Transverse colon (tissue), 4 donors: ENCODE measurements at regions not wholly inside any gene's neighbourhood (a gene's known extent, or its start where the extent isn't known, plus 50 kb on each side); places are given as distances from the start of the nearest gene placed in this dataset.

Experiments
- DNase-seq: peaks from one replicate; pipeline ENCODE4 v3.0.0-alpha.2; 2019
- H3K27ac ChIP-seq, 4 donors: fragments of 200-600 bp; sonication (generic); 2 replicates each; pipeline ENCODE4 v1.5.1; 2016 to 2018; ENCODE audit warnings: inconsistent platforms in 4 of 4
- H3K27me3 ChIP-seq: fragments of 200-600 bp; sonication (generic); 2 replicates; pipeline ENCODE4 v1.5.1; 2017; ENCODE audit warnings: inconsistent platforms
- H3K36me3 ChIP-seq, 4 donors: fragments of 200-600 bp; sonication (generic); 2 replicates each; pipeline ENCODE4 v1.5.1; 2017 to 2019; ENCODE audit warnings: inconsistent platforms in 4 of 4
- H3K4me1 ChIP-seq, 4 donors: fragments of 200-600 bp; sonication (generic); 2 replicates each; pipeline ENCODE4 v1.5.1; 2017 to 2020; ENCODE audit warnings: inconsistent platforms in 4 of 4
- H3K4me3 ChIP-seq, 4 donors: fragments of 200-600 bp; sonication (generic); 1 replicate in 1 of 4; 2 replicates in 3 of 4; pipeline versions ENCODE4 v1.5.1 to v1.6.1; 2017 to 2019; ENCODE audit warnings: inconsistent platforms in 4 of 4
- H3K9me3 ChIP-seq, 2 donors: fragments of 200-600 bp; sonication (generic); 2 replicates each; pipeline ENCODE4 v1.5.1; 2017 to 2019; ENCODE audit warnings: inconsistent platforms in 2 of 2
- CTCF ChIP-seq, 5 experiments: fragments of 200-600 bp in 3 of 5; fragments of 450-650 bp in 2 of 5; sonication (generic) in 3 of 5; IDR thresholded peaks; 1 replicate in 2 of 5; 2 replicates in 3 of 5; pipeline ENCODE4 v1.5.1; 2016 to 2017; ENCODE audit warnings: antibody characterized with exemption in 5 of 5, inconsistent platforms in 3 of 5, mild to moderate bottlenecking in 2 of 5, moderate library complexity in 1 of 5
- EP300 ChIP-seq: sonication (generic); formaldehyde crosslinking; IDR thresholded peaks from one replicate; pipeline ENCODE4 v1.6.1; 2017; ENCODE audit warnings: antibody characterized with exemption, low read depth
- POLR2A ChIP-seq: fragments of 450-650 bp; IDR thresholded peaks from one replicate; pipeline ENCODE4 v1.6.1; 2016; ENCODE audit warnings: antibody characterized with exemption, mild to moderate bottlenecking, moderate library complexity
- POLR2AphosphoS5 ChIP-seq, 3 donors: sonication (generic); formaldehyde crosslinking; IDR thresholded peaks; one replicate each; pipeline ENCODE4 v1.6.1; 2016; ENCODE audit warnings: antibody characterized with exemption in 3 of 3
- WGBS, 2 donors: methylation state at CpG; one replicate each; pipeline ENCODE4 v1.1.5; 2018; ENCODE audit warnings: low coverage in 1 of 2; 5-methylcytosine and 5-hydroxymethylcytosine counted together
- in situ Hi-C, 4 donors: fragments of 200-750 bp; cut with MboI; loops; one replicate each; pipeline versions ENCODE4 v1.15.0 to v1.15.1; 2017; ENCODE audit warnings: low sequenced_read_pairs in 3 of 4, low pct_ligation_motif_present in 1 of 4, low pct_unique_long_range_greater_than_20kb in 1 of 4
- intact Hi-C: fragments of 100-400 bp; cut with DNase I; formaldehyde crosslinking; loops from one replicate; pipeline ENCODE4 v1.15.1; 2023; ENCODE audit warnings: low total_unique reads

GRCh38 chr1:98421085-98421435 is 240.5 kb upstream of the SNX7 start:
- 62 to 71% methylated on average over 2 of the region's 2 CpGs for WGBS, 2 donors
- no peaks in the 10 kb centered on the region for H3K27me3 ChIP-seq
- no peak overlapping the region for H3K4me3 ChIP-seq
- no peak for DNase-seq
- no peaks in the 10 kb centered on the region for H3K9me3 ChIP-seq
- H3K27ac ChIP-seq = no peak overlapping the region
- H3K4me1 ChIP-seq = no peaks in the 10 kb centered on the region
- TF ChIP-seq EP300 (no peak), POLR2AphosphoS5 (IDR thresholded peaks at IDR 0.05) (no peak), POLR2A (no peak), CTCF (IDR thresholded peaks at IDR 0.05) (no peak)
- intact Hi-C loops = no loop called here
- in situ Hi-C loops = no loop called here
- H3K36me3 ChIP-seq = no peaks in the 10 kb centered on the region

- H3K9me3 ChIP-seq = no peaks in the 10 kb centered on the region
- WGBS, 2 donors = 22 to 46% methylated on average over 2 of the region's 2 CpGs
- intact Hi-C loops = no loop called here
- no peak overlapping the region for H3K27ac ChIP-seq
- H3K4me1 ChIP-seq = peaks cover 0 to 1% (median 0%) of the 10 kb centered on the region in 4 donors
- no peaks in the 10 kb centered on the region for H3K36me3 ChIP-seq
- H3K27me3 ChIP-seq = no peaks in the 10 kb centered on the region
- H3K4me3 ChIP-seq = no peak overlapping the region
- TF ChIP-seq EP300 (no peak), POLR2AphosphoS5 (IDR thresholded peaks at IDR 0.05) (no peak), POLR2A (no peak), CTCF (IDR thresholded peaks at IDR 0.05) (no peak)
- in situ Hi-C loops = no loop called here
- DNase-seq = no peak
Observed at GRCh38 chr1:98420376-98421084, 241.0 kb upstream of the SNX7 start.

GRCh38 chr1:98417820-98418219 is 243.7 kb upstream of the SNX7 start:
- WGBS, 2 donors = 96% methylated on average over 2 of the region's 2 CpGs; no CpG with 5 or more reads in 1 of the 2 donors
- Histone ChIP-seq H3K27ac (no peak overlapping the region), H3K4me3 (no peak overlapping the region), H3K27me3 (no peaks in the 10 kb centered on the region), H3K9me3 (peaks cover 0 to 4% of the 10 kb centered on the region in 2 donors), H3K36me3 (no peaks in the 10 kb centered on the region), H3K4me1 (peaks cover 0 to 3% (median 0%) of the 10 kb centered on the region in 4 donors)
- DNase-seq = no peak
- in situ Hi-C loops = no loop called here
- TF ChIP-seq EP300 (no peak), POLR2A (no peak), POLR2AphosphoS5 (IDR thresholded peaks at IDR 0.05) (no peak), CTCF (IDR thresholded peaks at IDR 0.05) (no peak)
- intact Hi-C loops = no loop called here

GRCh38 chr1:98410082-98410481 is 251.4 kb upstream of the SNX7 start:
- Histone ChIP-seq H3K9me3 (peaks cover 0 to 4% of the 10 kb centered on the region in 2 donors), H3K27me3 (no peaks in the 10 kb centered on the region), H3K36me3 (no peaks in the 10 kb centered on the region), H3K4me3 (no peak overlapping the region), H3K4me1 (peaks cover 0 to 8% (median 0%) of the 10 kb centered on the region in 4 donors), H3K27ac (no peak overlapping the region)
- 90 to 94% methylated on average over 1 of the region's 1 CpG for WGBS, 2 donors
- intact Hi-C loops (no loop called here), in situ Hi-C loops (no loop called here)
- no peak for DNase-seq
- no peak for TF ChIP-seq CTCF (IDR thresholded peaks at IDR 0.05)
- no peak for TF ChIP-seq POLR2A
- no peak for TF ChIP-seq EP300
- TF ChIP-seq POLR2AphosphoS5 (IDR thresholded peaks at IDR 0.05) = no peak
